HepG2 (cell line): ENCODE measurements at regions not wholly inside any gene's neighbourhood (a gene's known extent, or its start where the extent isn't known, plus 50 kb on each side); places are given as distances from the start of the nearest gene placed in this dataset.
A peak's percentile ranks its signal among the peaks of the same experiment; 100 is the strongest.

Source experiments
- ATF3 ChIP-seq: sonication (generic); formaldehyde crosslinking; IDR thresholded peaks from 2 replicates; pipeline ENCODE4 v1.4.0; 2020; ENCODE audit warnings: missing genetic modification reagents
- DMTF1 ChIP-seq: sonication (generic); formaldehyde crosslinking; IDR thresholded peaks from 2 replicates; pipeline ENCODE4 v1.4.0; 2020; ENCODE audit warnings: mild to moderate bottlenecking, missing genetic modification reagents
- DNMT1 ChIP-seq: sonication (generic); formaldehyde crosslinking; IDR thresholded peaks from 2 replicates; pipeline ENCODE4 v1.5.1; 2020; ENCODE audit warnings: mild to moderate bottlenecking, missing genetic modification reagents
- ELK4 ChIP-seq: sonication (generic); formaldehyde crosslinking; IDR thresholded peaks from 2 replicates; pipeline ENCODE4 v1.9.0; 2021; ENCODE audit warnings: missing genetic modification reagents, borderline replicate concordance
- FOSL2 ChIP-seq: sonication (generic); formaldehyde crosslinking; IDR thresholded peaks from 2 replicates; pipeline ENCODE4 v1.4.0; 2020; ENCODE audit warnings: missing genetic modification reagents
- GLMP ChIP-seq: sonication (generic); formaldehyde crosslinking; IDR thresholded peaks from 2 replicates; pipeline ENCODE4 v1.9.0; 2021; ENCODE audit warnings: missing genetic modification reagents, mild to moderate bottlenecking, borderline replicate concordance
- HMG20A ChIP-seq: IDR thresholded peaks from 2 replicates; pipeline ENCODE4 v1.6.1; 2016; ENCODE audit warnings: borderline replicate concordance
- NR1H2 ChIP-seq: sonication (generic); formaldehyde crosslinking; IDR thresholded peaks from 2 replicates; pipeline ENCODE4 v1.8.1; 2022; ENCODE audit warnings: low read depth, missing genetic modification reagents, borderline replicate concordance
- PCBP1 ChIP-seq: fragments of 200-400 bp; formaldehyde crosslinking; IDR thresholded peaks from 2 replicates; pipeline ENCODE4 v1.6.1; 2017; ENCODE audit warnings: mild to moderate bottlenecking, low read depth, low read length, borderline replicate concordance
- PHB2 ChIP-seq: fragments of 450-650 bp; IDR thresholded peaks from 2 replicates; pipeline ENCODE4 v1.6.1; 2018; ENCODE audit not compliant: partially characterized antibody
- SALL2 ChIP-seq: sonication (generic); formaldehyde crosslinking; IDR thresholded peaks from 2 replicates; pipeline ENCODE4 v1.8.1; 2023; ENCODE audit warnings: mild to moderate bottlenecking, missing genetic modification reagents, inconsistent platforms
- SMARCC2 ChIP-seq: fragments of 450-650 bp; IDR thresholded peaks from 2 replicates; pipeline ENCODE4 v1.6.1; 2017; ENCODE audit warnings: antibody characterized with exemption, mild to moderate bottlenecking
- ZC3H4 ChIP-seq: sonication (generic); formaldehyde crosslinking; IDR thresholded peaks from 2 replicates; pipeline ENCODE4 v1.4.0; 2020; ENCODE audit warnings: missing genetic modification reagents, borderline replicate concordance
- ZFYVE20 ChIP-seq: sonication (generic); formaldehyde crosslinking; IDR thresholded peaks from 2 replicates; pipeline ENCODE4 v1.8.0; 2023; ENCODE audit warnings: low read depth, mild to moderate bottlenecking, moderate library complexity, missing genetic modification reagents, borderline replicate concordance
- ZHX1 ChIP-seq: sonication (generic); formaldehyde crosslinking; IDR thresholded peaks from 2 replicates; pipeline ENCODE4 v1.8.1; 2022; ENCODE audit warnings: low read depth, mild to moderate bottlenecking, missing genetic modification reagents
- ZNF451 ChIP-seq: sonication (generic); formaldehyde crosslinking; IDR thresholded peaks from 2 replicates; pipeline ENCODE4 v1.5.0; 2020; ENCODE audit warnings: mild to moderate bottlenecking, missing genetic modification reagents
- ZNF550 ChIP-seq: sonication (generic); formaldehyde crosslinking; IDR thresholded peaks from 2 replicates; pipeline ENCODE4 v1.4.0; 2020; ENCODE audit warnings: mild to moderate bottlenecking, missing genetic modification reagents, borderline replicate concordance
- ZNF709 ChIP-seq: sonication (generic); formaldehyde crosslinking; IDR thresholded peaks from 2 replicates; pipeline ENCODE4 v1.5.0; 2020; ENCODE audit warnings: mild to moderate bottlenecking, missing genetic modification reagents
- ZNF800 ChIP-seq: sonication (generic); formaldehyde crosslinking; IDR thresholded peaks from 2 replicates; pipeline ENCODE4 v1.4.0; 2020; ENCODE audit warnings: missing genetic modification reagents

GRCh38 chr15:53454843-53455721 lies 304.4 kb downstream of the WDR72 start (continued):
- TF ChIP-seq ELK4 (CRISPR knock-in tag) (no peak), SMARCC2 (peak; percentile 6; the same call in 1 of the 2 replicates), ZNF550 (CRISPR knock-in tag) (no peak), SALL2 (CRISPR knock-in tag) (peak; percentile 79; the same call in 1 of the 2 replicates), ZNF451 (0 out of 2 replicates have a peak, but pooled peaks have one; percentile 47), ATF3 (CRISPR knock-in tag) (peak; percentile 81), FOSL2 (CRISPR knock-in tag) (peak; percentile 91), PCBP1 (no peak), GLMP (CRISPR knock-in tag) (no peak), HMG20A (peak; percentile 97), NR1H2 (no peak), ZHX1 (CRISPR knock-in tag) (no peak), ZC3H4 (CRISPR knock-in tag) (no peak), ZFYVE20 (CRISPR knock-in tag) (no peak), ZNF709 (CRISPR knock-in tag) (0 out of 2 replicates have a peak, but pooled peaks have one; percentile 44), PHB2 (no peak), DNMT1 (no peak), ZNF800 (CRISPR knock-in tag) (peak; percentile 34), DMTF1 (CRISPR knock-in tag) (no peak)
